ENCODE measurements at regions not wholly inside any gene's neighbourhood (a gene's known extent, or its start where the extent isn't known, plus 50 kb on each side); places are given as distances from the start of the nearest gene placed in this dataset.

DNA sequence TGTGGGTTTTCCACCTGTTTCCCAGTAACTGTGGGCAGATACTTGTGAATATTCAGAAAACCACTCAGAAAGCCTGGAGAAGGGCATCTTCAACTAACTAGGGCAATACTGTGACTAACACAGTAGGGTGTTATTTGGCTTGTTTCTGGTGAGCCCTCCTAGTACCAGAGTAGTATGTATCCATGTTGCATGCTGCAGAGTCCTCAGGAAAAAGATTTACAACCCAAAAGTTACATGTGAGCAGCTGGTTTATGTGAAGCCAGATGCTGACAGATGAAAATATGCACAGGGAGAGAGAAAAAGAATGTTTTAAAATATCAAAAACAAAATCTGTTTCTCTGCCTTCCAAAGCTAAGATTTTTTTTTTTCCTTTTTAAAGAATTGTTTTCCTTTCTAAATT lies 333.2 kb upstream of the UBE2E3 start:
- H3K27ac ChIP-seq (ENCODE audit: low read length), result no peak overlapping the region
- H4K20me1 ChIP-seq (ENCODE audit: insufficient read depth, low read length), result no peaks in the 10 kb centered on the region
- no peak for DNase-seq
- H3K9me3 ChIP-seq (replicated peaks; ENCODE audit: insufficient read depth, low read length), result no peaks in the 10 kb centered on the region
- no peak overlapping the region for H3K4me2 ChIP-seq (ENCODE audit: low read depth, low read length)
- no peaks in the 10 kb centered on the region for H3F3A ChIP-seq (ENCODE audit: insufficient read depth, low read length)
- no peaks in the 10 kb centered on the region for H3K79me2 ChIP-seq (ENCODE audit: low read length)
- TF ChIP-seq EZH2phosphoT487 (IDR thresholded peaks at IDR 0.05; ENCODE audit: low read length) (no peak), EZH2 (optimal IDR thresholded peaks at IDR 0.05; ENCODE audit: low read depth, low read length) (no peak)
- TF ChIP-seq, protein P1, sequence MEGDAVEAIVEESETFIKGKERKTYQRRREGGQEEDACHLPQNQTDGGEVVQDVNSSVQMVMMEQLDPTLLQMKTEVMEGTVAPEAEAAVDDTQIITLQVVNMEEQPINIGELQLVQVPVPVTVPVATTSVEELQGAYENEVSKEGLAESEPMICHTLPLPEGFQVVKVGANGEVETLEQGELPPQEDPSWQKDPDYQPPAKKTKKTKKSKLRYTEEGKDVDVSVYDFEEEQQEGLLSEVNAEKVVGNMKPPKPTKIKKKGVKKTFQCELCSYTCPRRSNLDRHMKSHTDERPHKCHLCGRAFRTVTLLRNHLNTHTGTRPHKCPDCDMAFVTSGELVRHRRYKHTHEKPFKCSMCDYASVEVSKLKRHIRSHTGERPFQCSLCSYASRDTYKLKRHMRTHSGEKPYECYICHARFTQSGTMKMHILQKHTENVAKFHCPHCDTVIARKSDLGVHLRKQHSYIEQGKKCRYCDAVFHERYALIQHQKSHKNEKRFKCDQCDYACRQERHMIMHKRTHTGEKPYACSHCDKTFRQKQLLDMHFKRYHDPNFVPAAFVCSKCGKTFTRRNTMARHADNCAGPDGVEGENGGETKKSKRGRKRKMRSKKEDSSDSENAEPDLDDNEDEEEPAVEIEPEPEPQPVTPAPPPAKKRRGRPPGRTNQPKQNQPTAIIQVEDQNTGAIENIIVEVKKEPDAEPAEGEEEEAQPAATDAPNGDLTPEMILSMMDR (IDR thresholded peaks at IDR 0.05; ENCODE audit: low read length), result no peak
- H3K4me3 ChIP-seq (ENCODE audit: low read length), result no peak overlapping the region
- H3K27me3 ChIP-seq (replicated peaks; ENCODE audit: insufficient read depth, low read length), result no peaks in the 10 kb centered on the region
- no peaks in the 10 kb centered on the region; the same call in 1 of the 2 replicates for H3K9me2 ChIP-seq (replicated peaks; ENCODE audit: insufficient read depth, low read length)
- no peak overlapping the region for H3K9ac ChIP-seq (ENCODE audit: low read length)
- no peaks in the 10 kb centered on the region for H3K36me3 ChIP-seq (replicated peaks; ENCODE audit: insufficient read depth, low read length)
- H2AFZ ChIP-seq (ENCODE audit: low read length), result no peak overlapping the region
- no peaks in the 10 kb centered on the region for H3K4me1 ChIP-seq (ENCODE audit: low read length)

DNA sequence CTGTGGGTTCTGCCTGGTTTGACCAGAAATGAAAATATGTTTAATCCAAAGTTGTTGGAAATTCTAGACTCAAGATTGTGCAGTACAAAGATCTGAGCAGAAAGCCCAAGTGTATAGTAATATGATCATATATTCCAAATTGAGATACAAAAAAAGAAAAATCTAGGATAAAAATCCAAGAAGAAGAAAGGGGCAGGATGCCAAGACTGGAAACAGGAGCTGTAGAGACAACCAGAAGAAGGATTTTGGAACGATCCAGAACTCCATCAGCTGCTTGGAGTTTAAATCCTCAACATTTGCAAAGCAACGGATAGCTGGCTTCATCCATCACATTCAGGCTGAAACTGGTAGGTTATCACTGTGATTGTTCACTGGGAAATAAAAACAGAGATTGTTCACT lies 333.6 kb upstream of the UBE2E3 start:
- H3K9me2 ChIP-seq (replicated peaks; ENCODE audit: insufficient read depth, low read length), result no peaks in the 10 kb centered on the region; the same call in 1 of the 2 replicates
- no peaks in the 10 kb centered on the region for H3K4me1 ChIP-seq (ENCODE audit: low read length)
- H3F3A ChIP-seq (ENCODE audit: insufficient read depth, low read length), result no peaks in the 10 kb centered on the region
- no peaks in the 10 kb centered on the region for H3K79me2 ChIP-seq (ENCODE audit: low read length)
- H3K9me3 ChIP-seq (replicated peaks; ENCODE audit: insufficient read depth, low read length), result no peaks in the 10 kb centered on the region
- H4K20me1 ChIP-seq (ENCODE audit: insufficient read depth, low read length), result no peaks in the 10 kb centered on the region
- no peak overlapping the region for H2AFZ ChIP-seq (ENCODE audit: low read length)
- no peak overlapping the region for H3K9ac ChIP-seq (ENCODE audit: low read length)
- TF ChIP-seq, protein P1 (IDR thresholded peaks at IDR 0.05; ENCODE audit: low read length), result no peak
- no peak for TF ChIP-seq EZH2 (optimal IDR thresholded peaks at IDR 0.05; ENCODE audit: low read depth, low read length)
- no peak for TF ChIP-seq EZH2phosphoT487 (IDR thresholded peaks at IDR 0.05; ENCODE audit: low read length)
- no peak overlapping the region for H3K4me2 ChIP-seq (ENCODE audit: low read depth, low read length)
- no peak overlapping the region for H3K27ac ChIP-seq (ENCODE audit: low read length)
- no peak for DNase-seq
- no peaks in the 10 kb centered on the region for H3K36me3 ChIP-seq (replicated peaks; ENCODE audit: insufficient read depth, low read length)
- H3K4me3 ChIP-seq (ENCODE audit: low read length), result no peak overlapping the region
- no peaks in the 10 kb centered on the region for H3K27me3 ChIP-seq (replicated peaks; ENCODE audit: insufficient read depth, low read length)

DNA sequence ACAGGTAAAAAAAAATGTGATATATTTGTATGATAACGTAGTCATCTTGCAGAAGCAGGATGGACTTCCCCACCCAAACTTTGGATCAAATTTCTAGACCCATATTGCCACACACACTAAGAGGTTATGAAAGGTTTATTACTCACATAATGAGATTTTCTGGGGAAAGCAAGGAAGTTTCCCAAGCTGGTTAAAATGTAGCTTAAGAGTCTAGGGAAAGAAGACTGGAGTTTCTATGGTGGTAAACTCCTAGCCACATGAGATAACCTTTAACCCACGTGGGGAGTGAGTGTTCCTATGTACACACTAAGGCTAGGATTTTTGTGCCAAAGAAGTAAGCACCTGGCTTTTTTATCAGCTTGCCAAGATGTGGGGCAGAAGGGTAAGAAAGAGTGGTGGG lies 335.7 kb upstream of the UBE2E3 start:
- Histone ChIP-seq H2AFZ (ENCODE audit: low read length) (no peak overlapping the region), H3K9ac (ENCODE audit: low read length) (no peak overlapping the region), H3K4me2 (ENCODE audit: low read depth, low read length) (no peak overlapping the region), H3K4me3 (ENCODE audit: low read length) (no peak overlapping the region), H3K9me3 (replicated peaks; ENCODE audit: insufficient read depth, low read length) (no peaks in the 10 kb centered on the region), H3K79me2 (ENCODE audit: low read length) (no peaks in the 10 kb centered on the region), H3K27me3 (replicated peaks; ENCODE audit: insufficient read depth, low read length) (no peaks in the 10 kb centered on the region), H3F3A (ENCODE audit: insufficient read depth, low read length) (no peaks in the 10 kb centered on the region), H3K27ac (ENCODE audit: low read length) (no peak overlapping the region), H3K9me2 (replicated peaks; ENCODE audit: insufficient read depth, low read length) (no peaks in the 10 kb centered on the region; the same call in 1 of the 2 replicates), H3K36me3 (replicated peaks; ENCODE audit: insufficient read depth, low read length) (no peaks in the 10 kb centered on the region), H4K20me1 (ENCODE audit: insufficient read depth, low read length) (no peaks in the 10 kb centered on the region), H3K4me1 (ENCODE audit: low read length) (no peaks in the 10 kb centered on the region)
- TF ChIP-seq EZH2phosphoT487 (IDR thresholded peaks at IDR 0.05; ENCODE audit: low read length) (no peak), EZH2 (optimal IDR thresholded peaks at IDR 0.05; ENCODE audit: low read depth, low read length) (no peak)
- TF ChIP-seq, protein P1 (IDR thresholded peaks at IDR 0.05; ENCODE audit: low read length), result no peak
- DNase-seq, result no peak
